HG03439 (cell line): ENCODE measurements at regions not wholly inside any gene's neighbourhood (a gene's known extent, or its start where the extent isn't known, plus 50 kb on each side); places are given as distances from the start of the nearest gene placed in this dataset.

ENCODE experiments used
- ATAC-seq: cut with Tn5 transposase; IDR thresholded peaks from one replicate; pipeline ENCODE4 v1.9.1; 2021; ENCODE audit warnings: mild to moderate bottlenecking, moderate library complexity; ENCODE audit not compliant: unreplicated experiment

DNA sequence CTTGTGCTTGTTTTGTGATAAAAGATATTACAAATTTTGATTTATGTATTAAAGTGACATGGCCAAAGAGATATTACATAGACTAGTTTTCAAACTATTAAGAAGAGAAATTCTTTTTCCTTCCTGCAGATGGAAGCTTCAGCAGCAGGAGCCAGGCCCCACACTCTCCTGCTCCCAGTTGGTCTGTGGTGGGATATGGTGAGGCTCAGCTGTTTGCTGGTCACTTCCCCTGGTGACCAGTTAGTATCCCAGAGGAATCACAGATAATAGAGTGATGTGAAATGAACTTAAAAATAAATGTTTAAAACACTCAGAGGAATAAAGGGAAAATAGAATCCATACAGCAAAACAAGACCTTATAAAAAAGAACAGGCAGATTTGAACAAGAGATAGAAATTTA lies 154.7 kb downstream of the KTN1 start:
- no peak for ATAC-seq

GRCh38 chr14:55739967-55740648 lies 160.1 kb downstream of the KTN1 start:
- ATAC-seq, result no peak

DNA sequence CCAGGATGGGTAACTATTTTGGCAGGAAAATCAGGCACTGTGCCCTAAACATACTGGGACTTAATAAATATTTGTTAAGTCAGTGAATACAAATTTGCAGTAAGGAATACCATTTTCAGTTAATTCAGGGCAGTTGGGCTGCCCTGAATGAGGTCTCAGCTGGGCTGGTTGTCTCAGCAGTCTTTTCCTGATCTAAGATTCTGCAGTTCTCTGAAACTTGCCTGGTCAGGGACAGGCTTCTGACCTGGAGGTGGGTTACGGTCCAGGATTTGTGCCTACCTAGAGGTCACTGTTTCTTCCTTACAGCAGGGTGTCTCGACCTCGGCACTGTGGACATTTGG lies 160.6 kb downstream of the KTN1 start:
- ATAC-seq, result no peak

- ATAC-seq, result no peak
Measured at GRCh38 chr14:55741240-55741639, 161.2 kb downstream of the KTN1 start.

GRCh38 chr14:55743551-55743950 lies 163.5 kb downstream of the KTN1 start:
- ATAC-seq, result no peak

DNA sequence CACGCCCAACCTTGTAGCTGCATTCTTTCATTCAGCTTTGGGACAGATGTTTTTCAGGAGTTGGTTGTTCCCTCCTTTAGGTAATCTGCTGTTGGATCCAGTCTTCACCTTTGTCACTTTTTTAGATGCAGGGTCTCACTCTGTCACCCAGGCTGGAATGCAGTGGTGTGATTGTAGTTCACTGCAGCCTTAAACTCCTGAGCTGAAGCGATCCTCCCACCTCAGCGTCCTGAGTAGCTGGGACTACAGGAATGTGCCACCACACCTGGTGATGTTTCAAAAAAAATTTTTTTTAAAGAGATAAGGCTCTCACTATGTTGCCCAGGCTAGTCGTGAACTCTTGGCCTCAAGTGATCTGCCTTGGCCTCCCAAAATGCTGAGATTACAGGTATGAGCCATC lies 164.3 kb downstream of the KTN1 start:
- ATAC-seq, result no peak

DNA sequence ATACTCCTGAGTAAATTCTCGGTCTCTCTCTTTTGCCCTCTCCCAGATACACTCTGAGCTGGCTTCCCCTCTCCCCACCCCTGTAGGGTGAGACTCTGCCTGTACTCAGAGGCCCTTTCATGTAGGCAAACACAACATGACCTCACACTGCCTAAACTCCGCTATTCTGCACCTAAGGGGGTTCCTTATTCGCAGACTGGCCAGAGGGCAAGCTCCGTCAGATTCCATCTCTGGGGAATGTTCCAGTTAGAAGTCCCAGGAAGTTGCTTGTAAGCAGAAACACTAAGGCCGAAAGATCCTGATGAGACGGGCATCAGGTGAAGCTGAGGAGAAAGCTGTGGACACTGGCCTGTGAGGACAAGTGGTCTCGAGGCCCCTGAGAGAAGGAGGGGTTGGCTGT lies 165.9 kb downstream of the KTN1 start:
- no peak for ATAC-seq

DNA sequence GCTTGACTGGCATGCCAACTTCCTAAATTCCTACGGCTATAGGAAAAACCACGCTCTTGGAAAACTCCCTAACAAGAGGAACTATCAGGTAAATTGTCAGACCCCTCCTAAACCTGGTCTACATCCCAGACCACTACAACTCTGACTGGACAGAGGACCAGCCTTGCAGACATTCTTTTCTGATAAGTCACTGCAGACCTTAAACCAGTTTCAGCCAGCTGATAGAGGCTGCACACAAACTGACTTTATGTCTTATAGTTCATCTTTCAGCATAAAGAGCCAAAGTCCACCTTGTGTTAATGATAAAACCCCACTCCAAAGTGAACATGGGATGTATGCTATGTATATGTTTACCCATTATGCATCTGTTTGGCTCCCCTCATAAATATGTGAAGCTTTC lies 166.6 kb downstream of the KTN1 start:
- no peak for ATAC-seq

- ATAC-seq, result no peak
Measured at GRCh38 chr14:55747186-55747585, 167.2 kb downstream of the KTN1 start.

GRCh38 chr14:55749201-55749812 lies 169.3 kb downstream of the KTN1 start:
- ATAC-seq, result no peak

DNA sequence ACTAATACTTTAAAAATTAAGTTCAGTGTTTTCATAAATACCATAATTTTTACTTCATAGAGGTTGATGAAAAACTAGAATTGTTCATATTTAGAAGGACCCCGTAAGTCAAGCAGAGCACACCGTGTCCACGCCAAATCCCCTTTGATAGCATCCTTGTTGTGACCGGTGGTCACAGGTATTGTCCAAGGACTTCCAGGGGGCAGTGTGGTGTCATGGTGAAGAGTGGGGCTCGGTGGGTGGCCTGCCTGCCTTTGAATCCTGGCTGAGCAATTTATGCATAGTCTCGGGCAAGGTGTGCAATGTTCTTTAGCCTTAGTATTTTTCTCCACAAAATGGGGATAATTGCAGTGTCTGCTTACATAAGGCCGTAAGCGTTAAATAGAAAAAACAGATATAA lies 169.9 kb downstream of the KTN1 start:
- ATAC-seq, result no peak

- ATAC-seq, result no peak
Measured at GRCh38 chr14:55752580-55753390, 172.8 kb downstream of the KTN1 start.

GRCh38 chr14:55754471-55754870 lies 174.5 kb downstream of the KTN1 start:
- no peak for ATAC-seq

DNA sequence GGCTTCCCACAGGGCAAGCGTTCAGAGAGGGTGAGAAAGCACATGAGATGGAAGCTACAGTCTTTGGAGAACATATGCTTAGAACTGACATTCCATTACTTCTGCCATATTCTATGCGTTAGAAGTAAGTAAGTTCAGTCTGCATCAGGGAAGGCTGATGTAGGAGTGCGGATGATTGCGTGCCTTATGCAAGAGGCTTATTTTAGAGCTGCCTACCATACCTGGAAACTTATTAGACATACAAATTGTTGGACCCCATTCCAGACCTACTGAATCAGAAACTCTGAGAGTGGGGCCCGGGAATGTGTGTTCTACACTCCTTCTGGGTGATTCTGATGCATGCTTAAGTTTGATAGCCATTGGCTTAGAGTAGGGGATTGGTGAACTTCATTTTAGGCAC lies 174.9 kb downstream of the KTN1 start:
- ATAC-seq, result no peak

GRCh38 chr14:55756078-55756477 lies 176.1 kb downstream of the KTN1 start:
- ATAC-seq, result no peak

DNA sequence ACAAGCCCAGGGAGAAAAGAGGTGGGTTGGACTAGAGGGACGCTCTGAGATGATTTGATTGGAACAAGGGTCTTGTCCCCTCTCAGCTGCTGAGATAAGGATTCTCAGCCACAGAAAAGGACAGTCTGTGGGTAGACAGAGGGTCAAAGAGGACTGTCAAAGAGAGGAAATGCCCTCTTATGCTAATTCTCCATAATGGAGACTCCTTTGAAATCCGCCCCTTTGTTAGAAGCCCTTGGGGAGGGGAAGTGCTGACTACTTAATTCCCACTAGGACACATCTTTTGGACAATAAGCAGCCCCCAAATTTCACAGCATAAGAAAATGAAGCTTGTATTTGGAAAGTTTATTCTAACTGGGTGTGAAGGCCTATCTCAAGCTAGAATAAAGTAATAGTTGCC lies 176.6 kb downstream of the KTN1 start:
- ATAC-seq, result no peak

GRCh38 chr14:55758796-55759195 lies 178.8 kb downstream of the KTN1 start:
- ATAC-seq, result no peak

GRCh38 chr14:55760789-55761566 lies 181.0 kb downstream of the KTN1 start:
- no peak for ATAC-seq

GRCh38 chr14:55761651-55762050 lies 181.6 kb downstream of the KTN1 start:
- ATAC-seq, result no peak

- peak; percentile 58 for ATAC-seq
Measured at GRCh38 chr14:55762595-55763232, 182.7 kb downstream of the KTN1 start.

DNA sequence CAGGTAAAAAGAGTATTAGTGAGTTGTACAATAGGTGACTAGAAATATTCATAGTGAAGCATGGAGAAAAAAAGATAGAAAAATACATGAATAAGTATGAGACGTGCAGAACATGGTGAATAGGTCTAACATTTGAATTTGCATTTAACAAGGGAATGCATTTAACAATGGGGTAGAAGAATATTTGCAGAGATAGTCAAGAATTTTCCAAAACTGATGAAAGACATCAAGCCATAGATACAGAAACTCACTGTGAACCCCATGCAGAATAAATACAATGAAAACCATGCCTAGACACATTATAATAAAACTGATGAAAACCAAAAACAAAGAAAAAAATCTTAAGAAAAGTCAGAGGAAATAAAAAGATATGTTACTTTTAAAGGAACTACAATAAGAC lies 184.8 kb downstream of the KTN1 start:
- no peak for ATAC-seq
